HG03139 (cell line): ENCODE measurements at regions not wholly inside any gene's neighbourhood (a gene's known extent, or its start where the extent isn't known, plus 50 kb on each side); places are given as distances from the start of the nearest gene placed in this dataset.
"Not testable (repeated sequence)": the region's sequence is repeated elsewhere in the genome, so short reads cannot be mapped to it uniquely, and the experiment has no call there.

Experiments used
- ATAC-seq: cut with Tn5 transposase; IDR thresholded peaks from one replicate; pipeline ENCODE4 v1.9.1; 2021; ENCODE audit not compliant: unreplicated experiment

DNA sequence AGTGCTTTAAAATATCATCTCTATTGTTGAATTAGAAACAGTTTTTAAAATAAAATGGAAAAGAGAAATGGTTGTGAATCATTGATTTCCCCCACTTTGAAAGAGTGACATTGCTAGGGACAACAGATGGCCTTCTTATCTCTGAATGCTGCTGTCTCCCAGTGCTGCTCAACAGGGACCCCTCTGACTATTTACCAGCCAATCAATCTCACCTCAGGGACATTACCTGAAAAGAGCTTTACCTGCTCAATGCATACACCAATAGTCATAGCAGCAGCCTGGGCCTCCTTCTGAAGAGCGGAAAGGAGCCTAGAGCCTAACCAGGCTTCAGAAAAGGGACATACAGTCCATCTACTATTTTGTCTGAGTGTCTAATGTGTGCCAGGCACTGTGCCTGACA is 162.8 kb downstream of the CGGBP1 start:
- ATAC-seq: no peak

DNA sequence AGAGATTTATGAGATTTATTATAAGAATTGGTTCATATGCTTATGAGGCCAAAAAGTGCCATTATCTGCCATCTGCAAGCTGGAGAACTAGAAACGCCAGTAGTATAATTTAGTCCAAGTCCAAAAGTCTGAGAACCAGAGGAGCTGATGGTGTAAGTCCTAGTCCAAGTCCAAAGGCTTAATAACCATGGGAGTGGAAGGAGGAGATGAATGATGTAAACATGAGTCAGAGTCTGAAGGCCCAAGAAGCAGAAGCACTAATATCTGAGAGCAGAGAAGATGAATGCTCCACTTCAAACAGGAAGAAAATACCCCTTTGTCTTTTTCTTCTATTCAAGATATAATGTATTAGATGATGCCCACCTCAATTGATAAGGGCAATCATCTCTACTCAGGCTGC is 185.7 kb downstream of the CGGBP1 start:
- ATAC-seq: no peak

DNA sequence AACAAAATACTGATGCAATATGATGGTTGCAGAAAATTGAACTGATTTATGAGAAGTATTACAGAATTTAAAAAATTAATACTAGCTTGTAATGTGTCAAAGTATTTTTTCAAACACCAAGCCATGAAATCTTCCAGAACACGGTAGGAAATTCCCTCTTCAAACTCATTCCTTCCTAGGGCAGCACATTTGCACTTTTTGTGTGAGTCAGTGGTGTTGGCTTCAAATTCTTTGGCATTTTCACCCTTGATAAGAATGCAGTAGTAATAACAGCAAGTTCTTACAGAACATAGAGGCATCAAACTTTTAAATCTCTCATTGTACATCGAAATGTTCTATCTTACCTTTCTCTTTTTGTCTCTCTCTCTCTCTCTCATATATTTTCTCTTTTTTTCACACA is 191.8 kb downstream of the CGGBP1 start:
- no peak for ATAC-seq

DNA sequence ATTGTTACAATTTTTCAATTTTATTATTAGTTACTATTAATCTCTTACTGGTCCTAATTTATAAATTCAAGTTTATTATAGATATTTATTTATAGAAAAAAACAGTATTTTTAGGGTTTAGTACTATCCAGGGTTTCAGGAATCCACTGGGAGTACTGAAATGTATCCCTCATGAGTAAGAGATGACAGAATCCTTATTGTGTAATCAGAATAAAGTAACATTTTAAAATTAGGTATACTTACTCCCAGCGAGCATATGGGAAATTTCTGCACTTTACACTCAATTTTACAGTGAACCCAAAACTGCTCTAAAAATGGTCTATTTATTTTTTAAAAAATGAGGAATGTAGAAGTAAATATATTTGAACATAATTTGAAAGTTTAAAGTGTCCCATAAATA is 202.7 kb downstream of the CGGBP1 start:
- ATAC-seq: no peak

DNA sequence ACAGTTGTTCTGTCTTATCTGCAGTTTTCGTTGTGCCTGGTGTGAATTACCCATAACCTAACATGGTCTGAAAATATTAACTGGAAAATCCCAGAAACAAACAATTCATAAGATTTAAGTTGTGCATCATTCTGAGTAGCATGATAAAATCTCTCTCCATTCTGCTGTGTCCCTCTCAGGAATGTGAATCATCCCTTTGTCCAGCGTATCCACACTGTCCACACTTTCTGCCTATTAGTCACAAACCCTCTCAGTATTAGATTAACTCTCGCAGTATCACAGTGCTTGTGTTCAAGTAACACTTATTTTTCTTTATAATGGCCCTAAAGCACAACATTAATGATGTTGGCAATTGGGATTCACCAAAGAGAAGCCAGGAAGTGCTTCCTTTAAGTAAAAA is 203.2 kb downstream of the CGGBP1 start:
- no peak for ATAC-seq

GRCh38 chr3:87855211-87855610 is 203.6 kb downstream of the CGGBP1 start:
- ATAC-seq: no peak

DNA sequence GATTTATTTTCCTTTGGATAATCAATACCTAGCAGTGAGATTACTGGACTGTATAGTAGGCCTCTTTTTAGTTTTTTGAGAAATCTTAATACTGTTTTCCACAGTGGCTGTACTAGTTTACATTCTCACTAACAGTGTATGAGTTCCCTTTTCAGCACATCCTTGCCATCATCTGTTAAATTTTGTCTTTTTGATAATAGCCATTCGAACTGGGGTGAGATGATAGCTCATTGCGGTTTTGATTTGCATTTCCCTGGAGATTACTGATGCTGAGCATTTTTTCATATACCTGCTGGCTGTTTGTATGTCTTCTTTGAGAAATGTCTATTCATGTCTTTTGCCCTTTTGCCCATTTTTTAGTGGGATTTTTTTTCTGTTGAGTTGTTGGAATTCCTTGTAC is 210.8 kb downstream of the CGGBP1 start:
- ATAC-seq: no peak

GRCh38 chr3:87837076-87837475 is 221.7 kb downstream of the CGGBP1 start:
- ATAC-seq: no peak

DNA sequence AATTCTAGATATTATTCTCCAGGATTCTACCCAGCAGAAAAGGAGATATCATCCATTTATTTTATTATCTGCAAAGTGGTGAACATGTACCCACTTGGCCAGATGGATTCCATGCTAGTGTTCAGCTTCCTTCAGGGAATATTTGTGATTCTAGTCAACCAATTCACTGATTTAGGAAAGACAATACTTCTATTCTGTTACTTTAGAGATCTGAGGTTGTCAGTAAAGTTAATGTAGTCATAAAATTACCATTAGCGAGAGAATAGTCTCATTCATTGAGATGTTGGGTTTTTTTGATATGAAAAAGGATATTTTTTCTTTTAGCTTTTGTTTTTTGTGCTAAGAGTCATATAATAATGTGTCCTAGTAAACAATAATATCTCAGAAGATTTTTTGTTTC is 222.8 kb downstream of the CGGBP1 start:
- ATAC-seq: no peak

GRCh38 chr3:87835236-87835635 is 223.6 kb downstream of the CGGBP1 start:
- ATAC-seq: no peak

GRCh38 chr3:87834327-87834726 is 224.5 kb downstream of the CGGBP1 start:
- ATAC-seq: no peak

GRCh38 chr3:87833039-87833377 is 225.8 kb downstream of the CGGBP1 start:
- ATAC-seq: no peak

GRCh38 chr3:87828046-87828445 is 230.8 kb downstream of the CGGBP1 start:
- ATAC-seq: no peak

DNA sequence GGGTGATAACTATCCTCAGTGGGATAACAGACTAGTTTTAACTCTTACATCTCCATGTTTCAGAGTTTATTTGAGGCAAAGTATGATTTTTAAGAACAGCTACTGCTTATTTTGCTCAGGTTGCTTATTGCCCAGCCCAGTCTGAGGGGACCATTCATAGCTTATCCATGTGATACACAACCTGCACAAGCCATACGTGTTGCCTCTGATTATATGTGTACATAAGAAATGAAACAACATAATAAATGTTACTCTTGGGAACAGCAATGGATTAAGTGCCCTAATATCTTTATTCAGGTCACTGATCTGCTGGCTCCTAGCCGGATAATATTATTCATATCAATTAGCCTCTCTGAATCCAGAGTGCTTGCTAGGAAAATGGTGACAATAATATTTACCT is 236.2 kb downstream of the CGGBP1 start:
- no peak for ATAC-seq

GRCh38 chr3:87813503-87813902 is 245.3 kb downstream of the CGGBP1 start:
- not testable (repeated sequence) for ATAC-seq

DNA sequence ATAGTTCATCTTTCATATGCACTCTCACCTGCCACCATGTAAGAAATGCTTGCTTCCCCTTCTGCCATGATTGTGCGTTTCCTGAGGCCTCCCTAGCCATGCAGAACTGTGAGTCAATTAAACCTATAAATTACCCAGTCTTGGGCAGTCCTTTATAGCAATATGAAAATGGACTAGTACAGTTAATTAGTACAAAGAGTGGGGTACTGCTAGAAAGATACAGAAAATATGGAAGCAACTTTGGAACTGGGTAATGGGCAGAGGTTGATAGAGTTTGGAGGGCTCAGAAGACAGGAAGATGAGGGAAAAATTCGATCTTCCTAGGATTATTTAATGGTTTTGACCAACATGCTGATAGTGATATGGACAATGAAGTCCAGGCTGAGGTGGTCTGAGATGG is 246.9 kb downstream of the CGGBP1 start:
- no peak for ATAC-seq

DNA sequence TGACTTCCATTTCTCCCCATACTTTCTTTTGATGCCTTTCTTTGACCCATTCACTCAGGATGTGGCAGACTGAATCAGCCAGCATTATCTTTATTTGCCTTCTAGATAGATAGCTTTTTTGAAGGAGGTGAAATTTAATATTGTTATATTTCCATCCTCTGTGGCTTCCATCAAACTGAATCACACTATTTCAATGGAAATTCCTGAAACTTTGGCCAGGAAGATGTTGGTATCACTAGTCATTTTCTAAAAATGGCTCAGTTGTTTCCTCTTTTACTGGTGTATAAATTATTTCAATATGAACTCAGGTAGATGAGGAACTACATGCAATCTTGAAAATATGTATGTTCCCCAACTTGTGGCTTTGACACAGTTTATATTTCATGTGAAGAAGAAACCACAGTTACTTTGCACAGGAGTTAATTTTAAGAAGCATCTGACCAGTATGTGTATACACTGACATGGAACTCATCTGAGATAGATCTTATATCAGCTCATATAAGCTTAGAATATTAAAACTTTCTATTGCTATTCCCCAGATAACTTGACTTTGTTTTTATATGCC is 248.3 kb downstream of the CGGBP1 start:
- no peak for ATAC-seq

DNA sequence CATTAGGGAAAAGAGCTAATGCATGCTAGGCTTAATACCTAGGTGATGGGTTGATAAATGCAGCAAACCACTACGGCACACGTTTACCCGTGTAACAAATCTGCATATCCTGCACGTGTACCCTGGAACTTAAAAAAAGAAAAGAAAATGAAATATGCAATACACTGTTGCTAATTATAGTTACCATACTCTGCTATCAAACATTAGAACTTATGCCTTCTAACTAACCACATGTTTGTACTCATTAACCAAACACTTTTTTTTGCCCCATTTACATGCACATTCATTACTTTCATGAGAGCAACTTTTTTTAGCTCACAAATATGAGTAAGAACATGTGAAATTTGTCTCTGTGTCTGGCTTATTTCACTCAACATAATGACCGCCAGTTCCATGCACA is 253.1 kb downstream of the CGGBP1 start:
- ATAC-seq: peak; percentile 85

- ATAC-seq: no peak
These were observed 257.4 kb downstream of the CGGBP1 start for GRCh38 chr3:87801409-87801808.

DNA sequence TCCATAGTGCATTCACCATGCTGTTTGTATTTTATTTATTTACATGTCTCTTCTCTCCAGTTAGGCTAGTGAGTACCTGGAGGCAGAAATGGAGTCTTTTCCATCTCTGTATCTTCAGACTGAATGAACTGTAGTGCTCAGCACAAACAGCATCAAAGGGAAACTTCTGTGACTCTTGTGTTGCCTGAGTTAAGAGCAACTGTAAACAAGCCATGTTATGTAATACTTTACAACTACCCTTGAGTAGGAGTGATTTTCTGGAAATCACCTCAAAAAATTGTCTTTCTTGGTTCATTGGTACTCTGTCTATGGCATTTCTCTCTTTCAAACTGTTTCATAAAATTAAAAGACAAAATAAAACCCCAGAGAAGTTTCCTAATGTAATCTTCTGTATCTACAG is 258.3 kb downstream of the CGGBP1 start:
- ATAC-seq: no peak

DNA sequence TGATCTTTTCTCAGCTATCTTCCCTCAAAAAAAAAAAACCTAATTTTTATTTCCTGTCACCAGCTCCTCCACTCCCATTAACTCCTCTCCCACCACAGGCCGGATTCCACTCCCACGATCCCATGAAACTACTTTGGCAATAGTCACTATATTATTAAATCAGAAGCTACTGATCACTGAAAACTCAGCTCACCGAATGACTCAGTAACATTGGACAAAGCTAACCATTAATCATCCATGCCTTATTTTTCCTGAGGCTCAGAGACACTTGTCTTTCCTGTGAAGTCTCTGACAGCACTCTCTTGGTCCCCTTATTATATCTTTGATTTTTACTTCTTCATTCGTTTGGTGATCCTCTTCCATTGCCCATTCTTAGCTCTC is 260.2 kb downstream of the CGGBP1 start:
- no peak for ATAC-seq

GRCh38 chr3:87797872-87798566 is 260.8 kb downstream of the CGGBP1 start:
- ATAC-seq: no peak

DNA sequence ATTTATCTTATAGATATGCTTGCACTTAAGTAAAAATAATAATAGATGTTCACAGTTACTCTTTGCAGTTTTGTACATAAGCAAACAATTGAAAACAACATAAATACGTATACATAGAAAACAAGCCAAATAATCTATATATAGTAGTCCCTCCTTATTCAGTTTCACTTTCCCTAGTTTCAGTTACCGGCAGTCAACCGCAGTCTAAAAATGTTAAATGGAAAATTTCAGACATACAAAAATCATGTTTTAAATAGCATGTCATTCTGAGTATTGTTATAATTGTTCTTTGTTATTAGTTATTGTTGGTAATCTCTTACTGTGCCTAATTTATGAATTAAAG is 262.0 kb downstream of the CGGBP1 start:
- no peak for ATAC-seq
